ENCODE measurements at regions not wholly inside any gene's neighbourhood (a gene's known extent, or its start where the extent isn't known, plus 50 kb on each side); places are given as distances from the start of the nearest gene placed in this dataset.
"Not testable (repeated sequence)": the region's sequence is repeated elsewhere in the genome, so short reads cannot be mapped to it uniquely, and the experiment has no call there.

DNA sequence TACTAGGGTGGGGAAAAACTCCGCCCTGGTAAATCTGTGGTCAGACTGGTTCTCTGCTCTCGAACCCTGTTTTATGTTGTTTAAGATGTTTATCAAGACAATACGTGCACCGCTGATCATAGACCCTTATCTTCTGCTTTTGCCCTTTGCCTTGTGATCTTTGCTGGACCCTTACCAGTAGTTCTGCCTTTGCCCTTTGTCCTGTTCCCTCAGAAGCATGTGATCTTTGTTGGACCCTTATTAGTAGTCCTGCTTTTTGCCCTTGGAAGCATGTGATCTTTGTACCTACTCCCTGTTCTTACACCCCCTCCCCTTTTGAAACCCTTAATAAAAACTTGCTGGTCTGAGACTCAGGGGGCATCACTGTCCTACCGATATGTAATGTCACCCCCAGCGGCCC is 64.3 kb upstream of the EEF2KMT start:
- not testable (repeated sequence) for TF ChIP-seq POLR2AphosphoS5, POLR2A (IDR thresholded peaks at IDR 0.05)

Data from transverse colon (tissue), 3 donors.